ENCODE measurements at regions not wholly inside any gene's neighbourhood (a gene's known extent, or its start where the extent isn't known, plus 50 kb on each side); places are given as distances from the start of the nearest gene placed in this dataset.

DNA sequence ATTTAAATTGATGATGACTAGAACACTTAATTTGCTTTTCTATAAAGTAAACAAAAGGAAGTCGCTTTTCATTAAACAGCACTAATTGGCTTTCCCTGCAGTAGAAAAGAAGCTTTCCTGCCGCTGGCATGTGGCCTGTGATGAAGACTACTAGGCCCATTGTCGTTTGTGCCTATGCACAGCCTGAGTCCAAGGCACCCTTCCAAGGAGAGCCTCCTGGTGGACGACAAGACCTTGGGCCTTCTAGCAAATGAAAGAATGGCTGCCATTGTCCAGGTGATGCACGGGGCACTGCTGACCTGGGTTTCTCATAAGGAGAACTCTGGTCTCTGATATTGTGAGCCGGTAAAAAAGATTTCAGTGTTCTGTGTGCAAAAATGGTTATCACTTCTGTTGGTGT is 233.0 kb downstream of the COL4A1 start:
- Histone ChIP-seq H3K36me3 (ENCODE audit: control insufficient read depth, insufficient read depth, low read length) (no peaks in the 10 kb centered on the region), H3K9ac (ENCODE audit: insufficient read depth in 1 of 2, low read depth in 2 of 2, low read length in 2 of 2) (no peak overlapping the region), H3K9me3 (replicated peaks; ENCODE audit: control insufficient read depth, insufficient read depth, low read depth, low read length) (no peaks in the 10 kb centered on the region), H3K4me3 (no peak overlapping the region), H3K27ac (ENCODE audit: extremely low read depth, low read depth, low read length) (no peak overlapping the region), H3K9me1 (ENCODE audit: control insufficient read depth, insufficient read depth, low read length) (no peaks in the 10 kb centered on the region), H3K79me2 (ENCODE audit: control insufficient read depth, insufficient read depth, low read length) (no peaks in the 10 kb centered on the region), H2AFZ (ENCODE audit: low read depth, low read length) (no peak overlapping the region), H3K4me2 (ENCODE audit: insufficient read depth, low read length) (no peak overlapping the region), H4K20me1 (replicated peaks; ENCODE audit: control insufficient read depth, insufficient read depth, low read length) (no peaks in the 10 kb centered on the region), H3K27me3 (ENCODE audit: control insufficient read depth in 2 of 2, insufficient read depth in 2 of 2, low read length in 2 of 2) (peaks cover 0 to 8% of the 10 kb centered on the region in 2 experiments; a peak in 2 of 5 replicates), H3K4me1 (replicated peaks in 1 of 2; ENCODE audit: control insufficient read depth in 2 of 2, insufficient read depth in 2 of 2, low read length in 2 of 2) (no peaks in the 10 kb centered on the region)
- intact Hi-C loops (cut with micrococcal nuclease) = no loop called here
- in situ Hi-C loops (cut with MboI) = no loop called here
- ATAC-seq (peak; percentile 42; the same call in 1 of the 3 replicates), FAIRE-seq (no peak), DNase-seq (ENCODE audit: extremely low read depth in 1 of 4, low spot score in 3 of 4) (peak in 1 of 4 experiments; percentile 3)
- POLR2A ChIA-PET = no interaction called here
- WGBS (ENCODE audit: insufficient coverage, low coverage, missing lambda C conversion rate) = 0% methylated on average over 6 of the region's 6 CpGs
- no TSS peak for BruUV-seq (replicated peaks)
- CTCF ChIA-PET (ENCODE audit: low intra/inter-chr PET ratio) = no interaction called here
- TF ChIP-seq CTCF (IDR thresholded peaks at IDR 0.05 in 2 of 3, conservative IDR thresholded peaks at IDR 0.05 in 1 of 3; ENCODE audit: insufficient read depth in 2 of 3, low read depth in 1 of 3, low read length in 3 of 3) = peak in 1 of 3 experiments; percentile 14; a peak in 1 of 6 replicates
- no peak for TF ChIP-seq GTF2F1 (IDR thresholded peaks at IDR 0.05; ENCODE audit: low read depth, low read length)
- TF ChIP-seq, protein P1, sequence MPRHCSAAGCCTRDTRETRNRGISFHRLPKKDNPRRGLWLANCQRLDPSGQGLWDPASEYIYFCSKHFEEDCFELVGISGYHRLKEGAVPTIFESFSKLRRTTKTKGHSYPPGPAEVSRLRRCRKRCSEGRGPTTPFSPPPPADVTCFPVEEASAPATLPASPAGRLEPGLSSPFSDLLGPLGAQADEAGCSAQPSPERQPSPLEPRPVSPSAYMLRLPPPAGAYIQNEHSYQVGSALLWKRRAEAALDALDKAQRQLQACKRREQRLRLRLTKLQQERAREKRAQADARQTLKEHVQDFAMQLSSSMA (CRISPR knock-in tag; IDR thresholded peaks at IDR 0.05) = no peak
